NCI-H2227 (cell line): ENCODE measurements at regions not wholly inside any gene's neighbourhood (a gene's known extent, or its start where the extent isn't known, plus 50 kb on each side); places are given as distances from the start of the nearest gene placed in this dataset.

Experiments
- DNase-seq: peaks from one replicate; lab custom pipeline; 2025; ENCODE audit not compliant: unreplicated experiment; lab: John Stamatoyannopoulos, UW

DNA sequence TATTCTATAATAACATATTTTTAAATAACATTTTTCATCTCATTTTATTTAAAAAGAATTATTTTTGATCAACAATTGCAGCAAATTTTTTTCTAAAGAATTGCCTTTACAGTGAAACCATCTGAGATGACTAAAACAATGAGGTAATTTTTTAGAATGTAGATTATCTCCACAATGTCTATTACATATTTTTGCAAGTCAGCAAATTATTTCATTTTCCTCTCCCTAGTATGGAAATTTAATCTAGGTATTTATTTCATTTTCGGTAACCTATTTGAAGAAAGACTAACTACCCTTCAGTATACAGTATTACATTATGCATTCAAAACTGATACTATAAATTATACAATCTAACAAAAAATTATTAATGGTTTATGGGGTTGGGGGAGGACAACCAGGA is 213.2 kb upstream of the SP4 start:
- no peak for DNase-seq

DNA sequence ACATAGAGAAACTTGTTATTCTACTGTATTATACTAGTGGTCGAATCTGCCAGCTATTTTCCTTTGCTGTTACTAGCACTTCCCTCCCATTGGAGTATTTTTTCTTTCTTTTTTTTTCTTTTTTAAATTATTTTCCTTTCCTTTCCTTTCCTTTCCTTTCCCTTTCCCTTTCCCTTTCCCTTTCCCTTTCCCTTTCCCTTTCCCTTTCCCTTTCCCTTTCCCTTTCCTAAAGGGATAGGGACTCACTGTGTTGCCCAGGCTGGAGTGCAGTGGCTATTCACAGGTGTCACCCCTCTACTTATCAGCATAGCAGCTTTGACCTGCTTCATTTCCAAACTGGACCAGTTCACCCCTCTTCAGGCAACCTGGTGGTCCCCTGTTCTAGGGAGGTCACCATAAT is 212.6 kb upstream of the SP4 start:
- no peak for DNase-seq

DNA sequence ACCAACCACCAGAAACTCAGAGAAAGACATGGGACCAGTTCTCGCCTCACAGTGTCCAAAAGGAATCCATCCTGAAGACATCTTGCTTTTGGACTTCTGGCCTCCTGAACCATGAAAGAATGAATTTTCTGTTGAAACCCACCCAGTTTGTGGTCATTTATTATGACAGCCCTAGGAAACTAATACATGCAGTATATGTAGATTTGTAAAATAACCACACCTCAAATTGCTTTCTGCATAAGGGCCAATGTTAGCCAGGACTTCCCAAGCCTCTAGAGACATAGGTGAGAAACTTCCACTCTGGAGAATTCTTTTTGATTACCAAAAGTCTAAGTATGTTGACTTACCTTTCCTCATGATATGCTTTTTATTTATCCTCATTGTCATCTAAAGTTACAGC is 210.5 kb upstream of the SP4 start:
- no peak for DNase-seq

DNA sequence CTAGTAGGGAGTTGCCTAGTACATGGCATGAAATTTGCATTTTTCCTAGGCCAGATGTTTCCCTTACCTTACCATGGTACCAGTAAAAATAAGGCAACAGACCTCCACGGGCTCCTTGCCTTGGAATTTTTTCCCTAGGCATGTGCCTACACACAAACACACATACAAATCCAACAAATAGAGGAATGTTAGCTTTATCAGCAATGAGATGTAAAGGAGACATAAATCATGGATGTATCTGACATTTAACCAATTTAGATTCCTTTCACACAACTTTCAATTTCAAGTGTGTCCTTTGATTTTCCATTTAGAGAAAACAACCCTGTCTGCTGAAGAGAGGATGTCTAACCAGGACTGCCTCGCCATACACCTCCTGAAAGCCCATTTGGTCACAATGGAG is 209.7 kb upstream of the SP4 start:
- no peak for DNase-seq

DNA sequence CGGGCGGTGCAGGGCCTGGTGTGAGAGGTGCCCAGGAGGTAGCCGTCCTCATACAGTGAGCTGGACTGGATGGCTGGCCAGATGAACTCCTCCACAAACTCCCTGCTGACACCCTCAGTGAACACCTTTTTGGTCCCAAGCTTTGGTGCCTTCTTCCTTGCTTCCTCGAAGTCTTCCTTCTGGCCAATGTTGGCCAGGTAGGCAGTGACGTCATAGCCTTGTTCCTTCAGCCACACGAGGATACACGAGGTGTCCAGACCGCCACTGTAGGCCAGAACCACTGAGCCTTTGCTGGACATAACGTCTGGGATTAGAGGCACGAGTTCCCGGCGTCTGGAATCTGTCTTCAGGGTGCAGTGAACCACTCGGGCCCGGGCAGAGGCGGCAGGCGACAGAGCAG is 206.8 kb upstream of the SP4 start:
- no peak for DNase-seq

DNA sequence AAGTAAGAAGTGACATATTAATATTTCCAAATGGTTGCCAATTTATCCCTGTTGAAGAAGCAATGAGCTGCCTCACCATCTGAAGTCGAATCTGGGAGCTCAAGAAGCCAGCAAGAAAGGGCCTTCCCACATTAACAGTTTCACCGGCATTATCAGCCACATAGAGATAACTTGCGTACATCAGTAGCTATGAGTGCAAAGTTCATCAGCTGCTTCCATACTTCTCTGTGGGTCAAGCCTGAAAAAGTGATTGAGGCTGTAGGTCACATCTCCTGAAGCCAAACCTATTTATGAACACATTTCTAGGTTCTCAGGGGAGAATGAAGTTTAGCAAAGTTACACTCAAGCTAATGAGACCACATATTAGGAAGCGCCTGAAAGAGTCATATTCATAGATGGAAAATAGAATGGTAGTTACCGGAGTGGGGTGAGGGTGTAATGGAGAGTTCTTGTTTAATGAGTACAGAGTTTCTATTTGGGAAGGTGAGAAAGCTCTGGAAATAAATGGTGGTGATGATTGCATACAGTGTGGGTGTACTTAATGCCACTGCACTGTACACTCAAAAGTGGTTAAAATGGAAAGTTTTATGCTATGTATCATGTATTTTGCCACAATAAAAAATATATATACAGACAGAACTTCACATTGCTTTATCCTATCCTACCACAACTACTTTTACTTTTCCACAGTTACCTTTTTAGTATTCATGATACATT is 189.3 kb upstream of the SP4 start:
- no peak for DNase-seq

DNA sequence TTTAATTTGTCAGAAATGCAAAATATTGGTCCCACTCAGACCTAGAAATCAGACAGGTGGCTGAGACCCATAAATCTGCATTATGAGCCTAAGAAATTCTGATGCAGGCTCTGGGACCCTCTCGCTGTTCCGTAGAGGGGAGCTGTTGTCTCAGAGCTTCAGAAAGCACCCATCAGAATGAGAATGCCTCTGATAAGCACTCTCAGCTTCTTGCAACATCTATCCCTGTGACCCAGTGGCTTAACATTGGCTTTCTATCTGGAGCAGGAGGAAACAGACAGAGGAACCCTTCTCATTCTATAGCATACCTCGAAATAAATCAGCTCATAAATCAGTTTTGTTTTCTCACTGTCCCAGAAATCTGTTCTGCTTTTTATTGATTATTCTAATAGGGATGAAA is 184.6 kb upstream of the SP4 start:
- DNase-seq, result peak; percentile 4

DNA sequence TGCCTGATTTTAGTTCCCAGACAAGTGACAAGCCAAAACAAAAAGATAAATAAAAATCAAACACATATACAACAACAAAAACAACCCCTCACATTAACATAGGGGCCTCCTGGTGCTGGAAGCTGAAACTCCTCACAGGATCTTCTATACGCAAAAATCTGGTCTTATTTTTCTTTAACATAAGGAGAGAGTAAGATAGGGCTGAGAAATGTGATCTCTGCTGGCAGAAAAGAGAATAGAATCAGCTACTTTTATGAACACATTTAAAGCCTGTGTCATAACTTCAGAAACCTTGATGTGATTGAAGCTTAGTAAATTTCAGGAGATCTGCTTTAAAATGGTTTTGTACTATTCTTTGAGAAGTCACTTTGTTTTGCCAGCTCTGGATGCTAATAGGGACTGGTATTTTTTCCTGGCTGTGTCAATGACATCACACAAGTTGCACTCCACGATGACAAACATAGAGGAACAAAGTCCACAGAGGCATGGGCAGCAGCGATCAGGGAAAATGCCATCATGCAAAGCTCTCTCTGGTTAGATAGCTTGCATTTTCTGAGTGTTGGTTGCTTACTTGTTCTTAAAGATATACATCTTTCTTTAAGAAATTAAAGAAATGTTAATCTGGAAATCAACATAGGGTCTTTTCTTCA is 176.6 kb upstream of the SP4 start:
- peak; percentile 57 for DNase-seq

DNA sequence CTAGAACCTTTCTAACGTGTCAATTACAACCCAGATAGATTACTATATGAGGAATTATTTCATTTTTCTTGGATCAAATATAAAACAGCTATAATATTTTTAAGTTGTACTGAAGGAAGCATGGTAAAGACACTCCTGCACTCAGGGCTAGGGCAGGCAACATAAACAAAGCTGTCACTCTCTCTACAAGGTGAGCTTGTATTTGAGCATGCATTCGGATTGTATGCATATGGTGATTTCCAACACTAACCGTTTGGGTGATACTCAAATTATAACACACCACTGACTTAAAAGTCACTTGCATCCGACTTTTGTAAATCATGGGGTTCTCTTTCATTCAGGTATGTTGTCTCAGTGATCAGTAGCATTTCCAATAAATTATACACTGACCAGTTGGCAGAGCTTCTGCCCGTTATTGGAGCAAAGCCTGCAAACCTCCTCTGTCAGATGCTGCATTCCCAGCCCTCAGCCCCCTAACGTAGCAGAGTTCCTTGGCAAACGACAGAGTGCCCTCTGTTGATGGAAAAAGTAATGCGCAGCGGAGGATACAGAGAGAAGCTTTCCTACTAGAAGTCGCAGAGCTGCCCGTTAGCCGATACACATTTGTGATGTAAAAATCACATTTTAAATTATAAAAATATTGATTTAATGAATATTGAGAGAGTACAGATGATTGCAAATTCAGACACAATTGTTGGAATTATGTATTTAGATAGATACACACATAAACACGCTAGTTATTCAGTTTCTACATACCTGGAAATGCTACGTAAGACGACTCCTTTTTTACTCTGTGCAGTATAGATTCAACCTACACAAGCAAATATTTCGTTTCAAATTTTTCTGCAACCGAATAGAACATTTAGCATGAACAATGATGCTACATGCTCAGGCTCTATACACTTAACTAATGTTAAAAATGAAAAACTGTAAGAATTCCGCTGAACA is 173.9 kb upstream of the SP4 start:
- peak; percentile 92 for DNase-seq

DNA sequence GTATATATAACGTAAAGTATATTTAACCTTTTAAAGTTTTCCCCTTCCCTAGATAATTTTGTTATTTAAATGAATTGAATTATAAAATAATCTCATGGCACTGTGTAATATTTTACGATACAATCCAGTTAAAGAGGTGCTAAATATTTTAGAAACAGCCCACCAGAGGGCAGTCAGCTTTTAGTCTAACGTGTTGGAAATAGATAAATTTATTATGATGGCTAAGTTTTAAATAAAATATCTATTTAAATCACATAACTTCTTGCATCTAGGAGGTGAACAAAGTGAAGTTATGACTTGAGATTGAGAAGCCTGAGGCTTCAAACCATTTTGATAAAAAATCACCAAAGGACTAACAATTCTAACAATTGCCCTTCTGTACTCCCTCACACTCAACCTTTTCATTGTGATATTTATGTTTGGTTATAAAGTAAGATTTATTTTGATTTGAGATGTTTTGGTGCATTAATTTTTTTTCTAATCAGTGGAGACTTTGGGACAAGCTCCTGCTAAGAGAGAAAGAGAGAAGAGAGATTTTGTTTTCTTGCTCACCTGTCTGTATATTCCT is 171.5 kb upstream of the SP4 start:
- peak; percentile 43 for DNase-seq

DNA sequence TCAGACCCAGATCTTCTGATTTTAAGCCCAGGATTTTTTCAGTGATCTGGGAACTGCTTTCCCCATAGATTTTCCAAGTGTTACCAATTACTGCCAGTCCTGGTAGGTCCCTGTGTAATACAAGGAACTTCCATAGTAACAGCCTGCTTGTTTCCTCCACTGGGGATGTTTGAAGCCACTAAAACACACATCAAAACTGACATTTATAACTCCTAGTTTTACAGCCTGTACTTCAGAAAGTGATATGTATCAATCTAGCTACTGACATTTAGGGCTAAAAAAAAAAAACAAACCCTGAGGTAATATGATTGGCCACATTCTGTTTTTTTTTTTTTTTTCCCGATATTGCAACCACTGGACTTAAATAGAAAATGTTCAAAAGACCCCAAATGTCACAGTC is 166.9 kb upstream of the SP4 start:
- DNase-seq, result no peak

DNA sequence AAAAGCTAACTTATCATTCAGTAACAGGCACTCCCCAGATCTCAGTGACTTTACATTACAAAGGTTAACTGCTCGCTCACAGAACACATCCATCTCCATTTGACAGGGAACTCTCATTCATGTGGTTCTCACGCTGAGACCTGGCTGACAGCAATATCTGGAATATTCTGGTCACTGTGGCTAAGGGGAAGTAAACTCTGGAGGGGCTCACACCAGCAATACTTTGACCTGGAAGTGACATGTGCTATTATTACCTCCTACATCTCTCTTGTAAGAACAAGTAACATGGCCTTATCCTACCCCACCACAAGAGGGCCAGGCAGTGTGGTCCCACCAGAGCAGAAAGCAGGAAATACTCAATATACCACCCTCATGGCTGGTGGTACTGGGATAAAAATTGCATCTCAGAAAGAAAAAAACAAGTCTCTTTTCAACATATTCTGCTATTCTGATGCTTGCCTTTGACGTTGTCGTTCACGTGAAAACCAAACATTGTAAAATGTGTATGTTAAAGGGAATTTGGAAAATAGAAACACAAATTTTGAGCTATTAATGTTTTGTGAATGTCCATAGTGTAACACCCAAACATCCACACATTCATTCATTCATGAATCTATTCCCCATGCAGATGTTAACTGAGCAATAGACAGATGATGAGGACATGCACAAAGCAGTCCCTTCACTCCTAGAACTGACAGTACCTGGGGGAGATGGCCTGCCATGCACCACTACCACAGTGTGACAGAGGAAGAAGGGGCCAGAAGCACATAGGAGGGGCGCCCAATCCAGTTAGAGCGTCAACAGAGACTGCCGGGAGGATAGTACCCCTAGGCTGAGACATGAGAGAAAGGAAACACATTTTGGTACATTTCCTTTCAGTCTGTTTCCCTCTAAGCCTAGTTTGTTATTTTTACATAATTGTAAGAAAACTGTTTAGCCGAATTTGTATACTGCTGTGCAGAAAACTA is 166.0 kb upstream of the SP4 start:
- DNase-seq, result peak; percentile 60

DNA sequence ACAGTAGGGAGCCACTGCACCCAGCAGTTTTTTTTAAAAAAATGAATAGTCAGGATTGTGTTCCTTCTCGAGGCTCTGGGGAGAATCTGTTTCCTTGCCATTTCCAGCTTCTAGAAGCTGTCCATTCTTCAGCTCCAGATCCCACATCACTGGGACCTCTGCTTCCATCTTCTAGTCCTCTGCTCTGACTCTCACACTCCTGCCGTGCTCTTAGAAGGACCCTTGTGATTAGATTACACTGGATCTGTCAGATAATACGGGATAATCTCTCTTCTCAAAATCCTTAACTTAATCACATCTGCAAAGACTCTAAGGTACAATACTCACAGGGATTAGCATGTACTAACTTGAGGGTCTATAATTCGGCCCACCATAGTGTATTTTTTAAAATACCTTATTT is 158.9 kb upstream of the SP4 start:
- no peak for DNase-seq

DNA sequence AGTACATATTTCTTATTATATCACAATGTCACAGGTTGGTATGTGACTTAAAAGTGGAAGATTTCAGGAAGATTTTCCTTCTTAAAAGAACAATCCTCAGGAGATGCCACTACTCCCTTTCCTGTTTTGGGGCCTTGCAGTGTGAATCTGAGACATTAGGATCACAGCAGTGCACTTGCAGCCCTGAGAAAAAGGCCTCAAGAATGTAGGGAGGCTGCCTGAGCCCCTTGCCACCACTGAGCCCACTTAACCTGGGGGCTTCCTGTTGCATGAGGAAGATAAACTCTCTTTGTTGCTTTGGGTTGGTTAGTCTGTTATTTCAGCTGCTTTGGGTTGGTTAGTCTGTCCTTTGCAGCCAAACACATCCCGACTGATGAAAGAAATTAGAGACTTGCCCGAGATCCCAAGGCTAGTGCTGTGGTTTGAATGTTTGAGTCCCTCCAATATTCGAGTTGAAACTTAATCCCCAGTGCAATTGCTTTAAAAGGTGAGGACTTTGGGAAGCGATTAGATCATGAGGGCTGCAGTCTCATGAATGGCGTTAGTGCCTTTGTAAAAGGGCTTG is 151.3 kb upstream of the SP4 start:
- DNase-seq, result no peak

DNA sequence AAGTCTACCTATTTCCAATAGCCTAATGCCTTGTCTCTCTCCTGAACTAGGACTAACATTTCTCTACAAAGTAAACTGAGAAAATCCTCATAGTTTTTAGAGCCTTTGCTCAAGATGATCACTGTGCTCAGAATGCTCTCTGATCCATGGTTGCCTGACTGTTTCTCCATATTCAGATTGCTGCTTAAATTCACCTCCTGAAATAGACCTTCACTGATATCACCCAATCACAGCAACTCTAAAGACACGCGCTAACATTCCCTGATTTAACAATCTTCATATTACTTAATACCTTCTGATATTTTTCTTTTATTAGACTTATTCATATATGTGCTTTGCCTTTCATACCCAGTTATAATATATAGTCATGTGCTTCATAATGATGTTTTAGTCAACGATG is 148.9 kb upstream of the SP4 start:
- no peak for DNase-seq

DNA sequence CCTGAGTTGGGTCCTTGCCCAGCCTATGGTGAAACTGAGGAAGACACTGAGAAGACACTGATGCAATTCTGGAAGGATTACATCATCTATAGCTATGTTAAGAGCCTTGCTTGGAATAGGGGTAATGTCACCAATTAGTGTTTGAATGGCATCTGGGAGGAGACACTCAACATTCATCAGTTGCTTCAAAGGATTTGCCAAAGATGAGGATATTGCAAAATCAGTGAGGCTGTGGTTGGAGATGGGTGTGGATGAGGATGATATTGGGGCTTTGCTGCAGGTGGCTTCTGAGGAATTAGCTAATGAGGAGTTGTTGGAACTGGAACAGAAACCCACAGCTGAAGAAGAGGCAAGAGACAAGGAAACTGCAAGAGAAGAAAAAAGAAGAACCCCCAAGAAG is 146.7 kb upstream of the SP4 start:
- no peak for DNase-seq

DNA sequence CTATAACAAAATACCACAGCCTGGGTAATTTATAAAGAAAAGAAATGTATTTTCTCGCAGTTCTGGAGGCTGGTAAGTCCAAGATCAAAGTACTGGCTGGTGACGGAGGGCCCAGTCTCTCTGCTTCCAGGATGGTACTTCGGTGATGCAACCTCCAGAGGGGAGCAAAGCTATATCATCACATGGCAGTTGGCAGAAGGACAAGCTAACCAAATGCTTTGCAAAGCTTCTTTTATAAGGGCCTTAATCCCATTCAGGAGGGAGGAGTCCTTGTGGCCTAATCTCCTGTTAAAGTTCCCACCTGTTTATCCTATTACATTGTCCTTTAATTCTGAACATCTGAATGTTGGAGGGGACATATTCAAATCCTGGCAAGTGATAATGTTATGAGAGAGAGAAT is 134.1 kb upstream of the SP4 start:
- DNase-seq, result no peak

DNA sequence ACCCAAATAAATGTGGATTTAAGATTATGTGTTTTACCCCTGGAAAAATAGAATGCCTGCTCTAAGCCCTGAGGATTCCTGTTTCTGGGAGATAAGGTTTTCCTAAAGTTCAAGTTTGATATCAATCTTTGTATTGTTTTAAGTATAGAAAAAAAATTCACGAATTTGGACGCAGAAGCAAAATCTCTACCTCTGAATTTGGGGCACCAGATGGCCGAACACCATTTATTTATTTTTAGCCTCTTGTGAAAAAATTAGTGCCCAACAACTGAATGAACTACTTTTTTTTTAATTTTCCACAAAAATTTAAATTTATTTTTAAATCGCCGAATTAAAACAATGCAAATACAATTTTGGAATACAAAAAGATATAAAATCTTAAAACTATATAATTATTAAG is 128.1 kb upstream of the SP4 start:
- DNase-seq, result no peak

DNA sequence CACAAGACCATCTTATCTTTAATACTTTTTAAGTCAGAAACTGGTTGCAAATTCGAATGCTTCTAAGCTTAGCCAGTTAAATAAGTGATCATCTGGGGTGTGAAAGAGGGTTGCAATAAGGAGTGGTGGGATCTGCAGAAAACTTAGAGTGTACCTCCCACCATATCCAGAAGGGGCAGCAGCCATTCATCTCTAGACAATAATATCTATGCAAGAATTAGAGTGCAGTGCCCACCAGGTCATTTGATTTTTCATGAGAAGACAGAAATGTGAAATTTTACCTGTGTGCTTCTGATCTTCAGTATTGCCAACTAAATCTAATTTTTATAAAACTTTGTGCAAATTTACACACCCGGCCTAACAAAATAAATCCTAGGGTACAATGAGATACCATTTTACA is 127.2 kb upstream of the SP4 start:
- DNase-seq, result no peak

DNA sequence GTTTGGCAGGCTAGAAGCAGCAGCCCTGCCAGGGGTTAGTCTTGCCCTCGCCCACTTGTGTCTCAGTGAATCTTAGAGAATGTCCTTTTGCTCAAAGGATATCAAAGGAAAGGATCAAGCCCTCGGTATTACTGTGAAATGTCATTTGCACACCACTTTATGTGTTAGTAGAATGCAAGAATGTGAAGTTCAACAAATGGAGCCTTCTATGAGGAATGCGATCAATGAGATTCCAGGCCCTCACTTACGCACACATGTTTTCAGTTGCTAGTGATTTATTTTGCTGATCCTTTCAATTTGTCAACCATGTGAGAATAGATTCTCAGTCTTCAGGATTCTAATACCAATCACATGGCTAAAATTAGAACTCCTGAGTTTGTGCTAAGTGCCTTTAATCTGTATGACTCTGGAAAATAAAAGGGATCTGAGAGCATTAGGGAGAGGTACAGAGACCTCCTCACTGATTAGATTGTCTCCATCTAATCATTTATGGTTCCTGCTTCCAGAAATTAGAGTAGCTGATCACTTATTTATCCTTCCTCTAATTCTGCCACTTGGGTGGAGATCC is 123.0 kb upstream of the SP4 start:
- DNase-seq, result no peak
